AG04450 (cell line): ENCODE measurements at regions not wholly inside any gene's neighbourhood (a gene's known extent, or its start where the extent isn't known, plus 50 kb on each side); places are given as distances from the start of the nearest gene placed in this dataset.

ENCODE experiments used
- CTCF ChIA-PET: fragments of 300-600, 350-600 bp; formaldehyde crosslinking; extraction: SDS; loops from one replicate; lab custom pipeline; 2022; ENCODE audit warnings: antibody characterized with exemption, inconsistent platforms; lab: Charles Lee
- POLR2A ChIA-PET: fragments of 350-600 bp; formaldehyde crosslinking; extraction: SDS; loops from one replicate; lab custom pipeline; 2021; ENCODE audit warnings: antibody characterized with exemption, inconsistent platforms; lab: Yijun Ruan, JAX
- DNase-seq: peaks from one replicate; pipeline ENCODE4 v3.0.0-alpha.2; 2011; ENCODE audit warnings: low read depth, low spot score
- H3K27ac ChIP-seq: one replicate; pipeline ENCODE4 v1.5.1; 2012; ENCODE audit warnings: low read depth, low read length, control low read depth
- H3K27me3 ChIP-seq: one replicate; pipeline ENCODE4 v1.6.0; 2012; ENCODE audit warnings: low read length; ENCODE audit not compliant: control insufficient read depth, insufficient read depth
- H3K4me3 ChIP-seq: 2 replicates; pipeline ENCODE4 v1.5.1; 2011; ENCODE audit warnings: mild to moderate bottlenecking, low read depth, low read length, control low read depth
- H3K9me3 ChIP-seq: 2 replicates; pipeline ENCODE4 v1.5.1; 2012; ENCODE audit warnings: low read length; ENCODE audit not compliant: control insufficient read depth, insufficient read depth
- CTCF ChIP-seq: IDR thresholded peaks from 2 replicates; pipeline ENCODE4 v1.5.1; 2011; ENCODE audit warnings: low read depth, low read length, control low read depth, inconsistent platforms

- Histone ChIP-seq H3K27ac (no peak overlapping the region), H3K9me3 (no peaks in the 10 kb centered on the region), H3K4me3 (no peak overlapping the region), H3K27me3 (no peaks in the 10 kb centered on the region)
- ChIA-PET CTCF (interaction anchor here (0.8 to 1.5 kb wide), 5 partner anchors 10 to 245 kb away, joined by 3 to 6 read pairs (median 3); no protein-coding TSS in a partner anchor), POLR2A (no interaction called here)
- TF ChIP-seq CTCF = no peak
- DNase-seq = no peak
These were observed 142.2 kb downstream of the SNX18 start for GRCh38 chr5:54659700-54660131.

GRCh38 chr5:54658010-54658409 lies 140.5 kb downstream of the SNX18 start:
- Histone ChIP-seq H3K27me3 (no peaks in the 10 kb centered on the region), H3K9me3 (no peaks in the 10 kb centered on the region), H3K27ac (no peak overlapping the region), H3K4me3 (no peak overlapping the region)
- ChIA-PET CTCF (no interaction called here), POLR2A (interaction anchor here (1.2 to 1.6 kb wide), 2 partner anchors 12 to 87 kb away, joined by 3 to 4 read pairs; no protein-coding TSS in a partner anchor)
- no peak for TF ChIP-seq CTCF
- peak; percentile 59 for DNase-seq

- H3K9me3 ChIP-seq = no peaks in the 10 kb centered on the region
- no peaks in the 10 kb centered on the region for H3K27me3 ChIP-seq
- no peak overlapping the region for H3K27ac ChIP-seq
- no peak overlapping the region for H3K4me3 ChIP-seq
- no peak for DNase-seq
- CTCF ChIA-PET = interaction anchor here (0.6 kb wide), 1 partner anchor 68 kb away, joined by 4 read pairs; no protein-coding TSS in a partner anchor
- no peak for TF ChIP-seq CTCF
- POLR2A ChIA-PET = no interaction called here
These were observed 138.7 kb downstream of the SNX18 start for GRCh38 chr5:54656261-54656728.

- H3K27ac ChIP-seq = no peak overlapping the region
- no peak for DNase-seq
- no peak for TF ChIP-seq CTCF
- no peaks in the 10 kb centered on the region for H3K9me3 ChIP-seq
- no peaks in the 10 kb centered on the region for H3K27me3 ChIP-seq
- no peak overlapping the region for H3K4me3 ChIP-seq
- POLR2A ChIA-PET = no interaction called here
- CTCF ChIA-PET = interaction anchor here (0.6 kb wide), 1 partner anchor 67 kb away, joined by 4 read pairs; no protein-coding TSS in a partner anchor
These were observed 138.2 kb downstream of the SNX18 start for GRCh38 chr5:54655761-54656160.

GRCh38 chr5:54655266-54655665 lies 137.7 kb downstream of the SNX18 start:
- Histone ChIP-seq H3K27me3 (no peaks in the 10 kb centered on the region), H3K9me3 (no peaks in the 10 kb centered on the region), H3K4me3 (no peak overlapping the region), H3K27ac (no peak overlapping the region)
- CTCF ChIA-PET = no interaction called here
- no peak for DNase-seq
- POLR2A ChIA-PET = no interaction called here
- TF ChIP-seq CTCF = no peak
